ENCODE measurements at regions not wholly inside any gene's neighbourhood (a gene's known extent, or its start where the extent isn't known, plus 50 kb on each side); places are given as distances from the start of the nearest gene placed in this dataset.
A peak's percentile ranks its signal among the peaks of the same experiment; 100 is the strongest.

DNA sequence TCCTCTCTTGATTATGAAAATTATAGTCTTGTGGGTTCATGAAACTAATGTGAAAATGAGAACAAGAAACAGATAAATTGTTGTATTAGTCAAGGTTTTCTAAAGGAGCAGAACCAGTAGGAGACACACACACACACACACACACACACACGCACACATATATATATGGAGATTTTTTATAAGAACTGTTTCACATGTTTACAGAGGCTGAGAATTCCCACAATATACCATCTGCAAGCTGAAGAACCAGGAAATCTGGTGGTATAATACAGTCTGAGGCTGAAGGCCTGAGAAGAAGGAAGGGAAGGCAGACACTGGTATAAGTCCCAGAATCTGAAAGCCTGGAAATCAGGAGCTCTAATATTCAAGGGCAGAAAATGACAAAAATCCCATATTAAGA, 70.9 kb upstream of the RGS18 start:
- Histone ChIP-seq H3K4me3 (ENCODE audit: insufficient read depth in 1 of 2, low read depth in 1 of 2, low read length in 2 of 2) (no peak overlapping the region), H3K9ac (ENCODE audit: low read length) (no peak overlapping the region), H2BK5ac (ENCODE audit: low read depth, low read length, poor library complexity, severe bottlenecking) (no peak overlapping the region), H2BK15ac (ENCODE audit: low read depth, poor library complexity, severe bottlenecking) (no peak overlapping the region), H3K79me1 (replicated peaks; ENCODE audit: low read length, poor library complexity, severe bottlenecking) (no peaks in the 10 kb centered on the region), H3K4me2 (ENCODE audit: low read length, poor library complexity, severe bottlenecking) (no peak overlapping the region), H2BK12ac (ENCODE audit: low read length in 2 of 2) (no peak overlapping the region), H4K8ac (ENCODE audit: low read length) (no peak overlapping the region), H2AFZ (ENCODE audit: low read depth, low read length) (no peak overlapping the region), H3K14ac (ENCODE audit: low read length in 2 of 2) (no peak overlapping the region), H3K27ac (ENCODE audit: low read length, poor library complexity, severe bottlenecking) (no peak overlapping the region), H4K91ac (ENCODE audit: low read length) (no peak overlapping the region), H3K36me3 (ENCODE audit: control insufficient read depth in 1 of 2, insufficient read depth in 2 of 2, low read depth in 1 of 2, low read length in 2 of 2) (no peaks in the 10 kb centered on the region), H2AK5ac (ENCODE audit: low read length, severe bottlenecking) (no peak overlapping the region), H3K4me1 (ENCODE audit: control insufficient read depth, insufficient read depth, low read depth, low read length) (no peaks in the 10 kb centered on the region), H3K23ac (ENCODE audit: low read length in 2 of 2) (no peak overlapping the region), H3K9me3 (ENCODE audit: control insufficient read depth, low read length) (no peaks in the 10 kb centered on the region), H3K27me3 (ENCODE audit: control insufficient read depth in 1 of 2, insufficient read depth in 1 of 2, low read length in 2 of 2) (no peaks in the 10 kb centered on the region), H2BK120ac (ENCODE audit: low read depth, low read length) (no peak overlapping the region), H3K4ac (ENCODE audit: low read depth in 1 of 2, low read length in 2 of 2) (no peak overlapping the region), H3K18ac (ENCODE audit: low read depth in 1 of 2, low read length in 2 of 2) (no peak overlapping the region)
- no CpG with 5 or more reads among the region's 1 CpG for WGBS
- DNase-seq: no peak

GRCh38 chr1:192088496-192088895, 69.8 kb upstream of the RGS18 start:
- Histone ChIP-seq H3K27me3 (ENCODE audit: control insufficient read depth in 1 of 2, insufficient read depth in 1 of 2, low read length in 2 of 2) (no peaks in the 10 kb centered on the region), H3K79me1 (replicated peaks; ENCODE audit: low read length, poor library complexity, severe bottlenecking) (no peaks in the 10 kb centered on the region), H3K18ac (ENCODE audit: low read depth in 1 of 2, low read length in 2 of 2) (no peak overlapping the region), H4K91ac (ENCODE audit: low read length) (no peak overlapping the region), H3K27ac (ENCODE audit: low read length, poor library complexity, severe bottlenecking) (no peak overlapping the region), H2BK15ac (ENCODE audit: low read depth, poor library complexity, severe bottlenecking) (no peak overlapping the region), H3K4me3 (ENCODE audit: insufficient read depth in 1 of 2, low read depth in 1 of 2, low read length in 2 of 2) (no peak overlapping the region), H2BK12ac (ENCODE audit: low read length in 2 of 2) (no peak overlapping the region), H3K4ac (ENCODE audit: low read depth in 1 of 2, low read length in 2 of 2) (no peak overlapping the region), H4K8ac (ENCODE audit: low read length) (no peak overlapping the region), H2BK120ac (ENCODE audit: low read depth, low read length) (no peak overlapping the region), H2BK5ac (ENCODE audit: low read depth, low read length, poor library complexity, severe bottlenecking) (no peak overlapping the region), H3K4me2 (ENCODE audit: low read length, poor library complexity, severe bottlenecking) (no peak overlapping the region), H3K4me1 (ENCODE audit: control insufficient read depth, insufficient read depth, low read depth, low read length) (no peaks in the 10 kb centered on the region), H3K36me3 (ENCODE audit: control insufficient read depth in 1 of 2, insufficient read depth in 2 of 2, low read depth in 1 of 2, low read length in 2 of 2) (no peaks in the 10 kb centered on the region), H3K23ac (ENCODE audit: low read length in 2 of 2) (no peak overlapping the region), H2AK5ac (ENCODE audit: low read length, severe bottlenecking) (no peak overlapping the region), H3K14ac (ENCODE audit: low read length in 2 of 2) (no peak overlapping the region), H3K9ac (ENCODE audit: low read length) (no peak overlapping the region), H3K9me3 (ENCODE audit: control insufficient read depth, low read length) (no peaks in the 10 kb centered on the region), H2AFZ (ENCODE audit: low read depth, low read length) (no peak overlapping the region)
- DNase-seq: no peak
- no CpG with 5 or more reads among the region's 2 CpGs for WGBS

DNA sequence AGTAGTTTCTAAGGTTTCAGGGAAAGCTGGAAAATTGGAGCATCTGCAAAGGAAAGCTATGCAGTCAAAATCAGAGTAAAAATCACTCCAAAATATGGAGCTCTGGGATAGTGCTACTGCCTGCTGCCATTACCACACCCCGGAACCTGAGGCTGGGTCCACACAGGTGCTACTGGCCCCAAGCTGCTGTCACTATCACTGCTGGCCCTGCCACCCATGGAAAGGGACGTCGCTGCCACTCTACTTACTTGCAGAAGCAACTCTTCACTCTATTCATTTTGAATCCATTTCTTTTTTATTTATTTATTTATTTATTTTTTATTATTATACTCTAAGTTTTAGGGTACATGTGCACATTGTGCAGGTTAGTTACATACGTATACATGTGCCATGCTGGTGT, 60.3 kb upstream of the RGS18 start:
- WGBS: 92% methylated on average over 3 of the region's 4 CpGs
- no peaks in the 10 kb centered on the region for H3K36me3 ChIP-seq (ENCODE audit: control insufficient read depth in 1 of 2, insufficient read depth in 2 of 2, low read depth in 1 of 2, low read length in 2 of 2)
- no peak overlapping the region for H3K4ac ChIP-seq (ENCODE audit: low read depth in 1 of 2, low read length in 2 of 2)
- no peaks in the 10 kb centered on the region for H3K27me3 ChIP-seq (ENCODE audit: control insufficient read depth in 1 of 2, insufficient read depth in 1 of 2, low read length in 2 of 2)
- no peak overlapping the region for H3K4me3 ChIP-seq (ENCODE audit: insufficient read depth in 1 of 2, low read depth in 1 of 2, low read length in 2 of 2)
- H3K27ac ChIP-seq (ENCODE audit: low read length, poor library complexity, severe bottlenecking): no peak overlapping the region
- no peak overlapping the region for H3K14ac ChIP-seq (ENCODE audit: low read length in 2 of 2)
- H3K23ac ChIP-seq (ENCODE audit: low read length in 2 of 2): no peak overlapping the region
- no peaks in the 10 kb centered on the region for H3K9me3 ChIP-seq (ENCODE audit: control insufficient read depth, low read length)
- H3K79me1 ChIP-seq (replicated peaks; ENCODE audit: low read length, poor library complexity, severe bottlenecking): no peaks in the 10 kb centered on the region
- H2AFZ ChIP-seq (ENCODE audit: low read depth, low read length): no peak overlapping the region
- H3K4me2 ChIP-seq (ENCODE audit: low read length, poor library complexity, severe bottlenecking): no peak overlapping the region
- no peak for DNase-seq
- H3K9ac ChIP-seq (ENCODE audit: low read length): no peak overlapping the region
- H2BK120ac ChIP-seq (ENCODE audit: low read depth, low read length): no peak overlapping the region
- peak overlapping the region; percentile 68 for H4K91ac ChIP-seq (ENCODE audit: low read length)
- no peak overlapping the region for H2BK15ac ChIP-seq (ENCODE audit: low read depth, poor library complexity, severe bottlenecking)
- H2AK5ac ChIP-seq (ENCODE audit: low read length, severe bottlenecking): no peak overlapping the region
- no peak overlapping the region for H4K8ac ChIP-seq (ENCODE audit: low read length)
- no peak overlapping the region for H3K18ac ChIP-seq (ENCODE audit: low read depth in 1 of 2, low read length in 2 of 2)
- H2BK5ac ChIP-seq (ENCODE audit: low read depth, low read length, poor library complexity, severe bottlenecking): no peak overlapping the region
- no peaks in the 10 kb centered on the region for H3K4me1 ChIP-seq (ENCODE audit: control insufficient read depth, insufficient read depth, low read depth, low read length)
- no peak overlapping the region for H2BK12ac ChIP-seq (ENCODE audit: low read length in 2 of 2)

- Histone ChIP-seq H3K4me1 (ENCODE audit: control insufficient read depth, insufficient read depth, low read depth, low read length) (no peaks in the 10 kb centered on the region), H3K27ac (ENCODE audit: low read length, poor library complexity, severe bottlenecking) (no peak overlapping the region), H2BK5ac (ENCODE audit: low read depth, low read length, poor library complexity, severe bottlenecking) (no peak overlapping the region), H3K4ac (ENCODE audit: low read depth in 1 of 2, low read length in 2 of 2) (no peak overlapping the region), H3K18ac (ENCODE audit: low read depth in 1 of 2, low read length in 2 of 2) (no peak overlapping the region), H2BK120ac (ENCODE audit: low read depth, low read length) (no peak overlapping the region), H4K91ac (ENCODE audit: low read length) (no peak overlapping the region), H3K4me2 (ENCODE audit: low read length, poor library complexity, severe bottlenecking) (no peak overlapping the region), H2AK5ac (ENCODE audit: low read length, severe bottlenecking) (no peak overlapping the region), H3K9ac (ENCODE audit: low read length) (no peak overlapping the region), H2BK12ac (ENCODE audit: low read length in 2 of 2) (no peak overlapping the region), H3K14ac (ENCODE audit: low read length in 2 of 2) (no peak overlapping the region), H3K23ac (ENCODE audit: low read length in 2 of 2) (no peak overlapping the region), H2AFZ (ENCODE audit: low read depth, low read length) (no peak overlapping the region), H2BK15ac (ENCODE audit: low read depth, poor library complexity, severe bottlenecking) (no peak overlapping the region), H3K27me3 (ENCODE audit: control insufficient read depth in 1 of 2, insufficient read depth in 1 of 2, low read length in 2 of 2) (no peaks in the 10 kb centered on the region), H3K9me3 (ENCODE audit: control insufficient read depth, low read length) (no peaks in the 10 kb centered on the region), H4K8ac (ENCODE audit: low read length) (no peak overlapping the region), H3K79me1 (replicated peaks; ENCODE audit: low read length, poor library complexity, severe bottlenecking) (no peaks in the 10 kb centered on the region), H3K36me3 (ENCODE audit: control insufficient read depth in 1 of 2, insufficient read depth in 2 of 2, low read depth in 1 of 2, low read length in 2 of 2) (no peaks in the 10 kb centered on the region), H3K4me3 (ENCODE audit: insufficient read depth in 1 of 2, low read depth in 1 of 2, low read length in 2 of 2) (no peak overlapping the region)
- DNase-seq: no peak
These were observed 58.9 kb upstream of the RGS18 start for GRCh38 chr1:192099328-192099727.

Measured in mesenchymal stem cell (in vitro differentiated cells and primary cell).